ENCODE measurements at regions not wholly inside any gene's neighbourhood (a gene's known extent, or its start where the extent isn't known, plus 50 kb on each side); places are given as distances from the start of the nearest gene placed in this dataset.

DNA sequence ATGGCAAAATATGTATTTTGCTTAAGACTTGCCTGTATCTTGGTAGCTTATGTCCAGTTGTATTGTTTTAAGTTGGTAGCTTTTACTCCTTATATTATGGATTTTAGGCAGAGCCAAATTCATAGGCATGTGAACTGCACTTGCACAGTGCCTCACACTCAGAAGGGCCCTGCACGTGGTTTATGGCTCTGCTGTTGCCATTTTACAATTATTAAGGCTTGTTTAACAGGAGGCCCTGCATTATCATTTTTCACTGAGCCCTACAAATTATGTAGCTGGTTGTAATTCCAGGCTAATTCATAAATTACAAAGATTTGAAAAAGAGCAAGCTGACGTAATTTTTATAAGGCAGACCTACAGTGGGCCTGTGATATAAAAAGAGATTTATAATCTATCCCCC is 537.6 kb upstream of the UBE2E2 start:
- no peak overlapping the region for H3K4me3 ChIP-seq (ENCODE audit: low read depth, low read length)
- H3K9me3 ChIP-seq (ENCODE audit: insufficient read depth, low read depth, low read length) = no peaks in the 10 kb centered on the region
- H2BK12ac ChIP-seq (ENCODE audit: low read length) = no peak overlapping the region
- no peak for DNase-seq
- H3K4me1 ChIP-seq (ENCODE audit: control insufficient read depth in 1 of 2, insufficient read depth in 2 of 2, low read length in 2 of 2) = no peaks in the 10 kb centered on the region
- H3K18ac ChIP-seq (ENCODE audit: low read length) = no peak overlapping the region
- H3K79me1 ChIP-seq (ENCODE audit: low read length) = no peaks in the 10 kb centered on the region
- no peak overlapping the region for H3K4me2 ChIP-seq (ENCODE audit: low read length)
- no peak overlapping the region for H2AK5ac ChIP-seq (ENCODE audit: low read length)
- H4K12ac ChIP-seq (ENCODE audit: low read depth, low read length) = no peak overlapping the region
- WGBS (ENCODE audit: extremely low coverage, insufficient coverage, insufficient read length) = no CpG with 5 or more reads among the region's 2 CpGs
- no peak overlapping the region for H2AFZ ChIP-seq (ENCODE audit: insufficient read depth, low read length, poor library complexity)
- H4K91ac ChIP-seq (ENCODE audit: low read depth, low read length) = no peak overlapping the region
- H3K4ac ChIP-seq (ENCODE audit: low read depth, low read length) = no peak overlapping the region
- no peaks in the 10 kb centered on the region for H3K27me3 ChIP-seq (ENCODE audit: insufficient read depth, low read length)
- H3K27ac ChIP-seq (ENCODE audit: low read depth, low read length) = no peak overlapping the region
- no peaks in the 10 kb centered on the region for H3K36me3 ChIP-seq (ENCODE audit: control insufficient read depth in 1 of 2, insufficient read depth in 2 of 2, low read length in 2 of 2)
- no peak overlapping the region for H3K23ac ChIP-seq (ENCODE audit: low read length)
- H3K9ac ChIP-seq (ENCODE audit: low read length) = no peak overlapping the region
- no peaks in the 10 kb centered on the region for H3K79me2 ChIP-seq (ENCODE audit: control insufficient read depth, insufficient read depth, low read length, poor library complexity)
- no peak overlapping the region for H3K14ac ChIP-seq (ENCODE audit: low read length)
- no peak overlapping the region for H4K8ac ChIP-seq (ENCODE audit: low read depth, low read length)
- no peak overlapping the region for H2BK120ac ChIP-seq (ENCODE audit: insufficient read depth, low read length, poor library complexity)
- no peak overlapping the region for H2BK5ac ChIP-seq (ENCODE audit: low read depth, low read length, poor library complexity)

DNA sequence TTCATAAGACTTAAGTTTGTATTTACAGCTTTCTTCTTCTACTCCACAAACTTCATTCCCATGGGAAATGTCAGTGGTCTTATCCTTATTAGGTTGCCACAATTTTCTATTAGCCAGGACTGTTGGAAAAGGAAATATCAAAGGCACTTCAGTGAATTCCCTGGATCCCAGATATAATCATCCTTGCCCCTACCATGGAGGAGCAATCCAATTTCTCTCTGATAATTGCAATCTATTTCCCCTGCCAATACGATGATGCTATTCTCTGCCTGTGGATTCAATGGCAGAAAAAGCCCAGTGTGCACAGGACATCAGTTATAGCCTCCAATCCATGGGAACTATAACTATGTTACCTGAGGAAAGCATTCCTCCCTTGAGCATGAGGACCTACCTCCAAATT is 536.4 kb upstream of the UBE2E2 start:
- Histone ChIP-seq H3K9ac (ENCODE audit: low read length) (no peak overlapping the region), H3K79me1 (ENCODE audit: low read length) (no peaks in the 10 kb centered on the region), H2BK12ac (ENCODE audit: low read length) (no peak overlapping the region), H2AFZ (ENCODE audit: insufficient read depth, low read length, poor library complexity) (no peak overlapping the region), H3K36me3 (ENCODE audit: control insufficient read depth in 1 of 2, insufficient read depth in 2 of 2, low read length in 2 of 2) (no peaks in the 10 kb centered on the region), H3K18ac (ENCODE audit: low read length) (no peak overlapping the region), H4K12ac (ENCODE audit: low read depth, low read length) (no peak overlapping the region), H3K23ac (ENCODE audit: low read length) (no peak overlapping the region), H3K4me1 (ENCODE audit: control insufficient read depth in 1 of 2, insufficient read depth in 2 of 2, low read length in 2 of 2) (no peaks in the 10 kb centered on the region), H3K27me3 (ENCODE audit: insufficient read depth, low read length) (no peaks in the 10 kb centered on the region), H3K9me3 (ENCODE audit: insufficient read depth, low read depth, low read length) (no peaks in the 10 kb centered on the region), H4K91ac (ENCODE audit: low read depth, low read length) (no peak overlapping the region), H2AK5ac (ENCODE audit: low read length) (no peak overlapping the region), H2BK5ac (ENCODE audit: low read depth, low read length, poor library complexity) (no peak overlapping the region), H3K14ac (ENCODE audit: low read length) (no peak overlapping the region), H3K4ac (ENCODE audit: low read depth, low read length) (no peak overlapping the region), H3K4me2 (ENCODE audit: low read length) (no peak overlapping the region), H4K8ac (ENCODE audit: low read depth, low read length) (no peak overlapping the region), H3K27ac (ENCODE audit: low read depth, low read length) (no peak overlapping the region), H3K79me2 (ENCODE audit: control insufficient read depth, insufficient read depth, low read length, poor library complexity) (no peaks in the 10 kb centered on the region), H3K4me3 (ENCODE audit: low read depth, low read length) (no peak overlapping the region), H2BK120ac (ENCODE audit: insufficient read depth, low read length, poor library complexity) (no peak overlapping the region)
- WGBS (ENCODE audit: extremely low coverage, insufficient coverage, insufficient read length) = no CpG with 5 or more reads among the region's 1 CpG
- no peak for DNase-seq

DNA sequence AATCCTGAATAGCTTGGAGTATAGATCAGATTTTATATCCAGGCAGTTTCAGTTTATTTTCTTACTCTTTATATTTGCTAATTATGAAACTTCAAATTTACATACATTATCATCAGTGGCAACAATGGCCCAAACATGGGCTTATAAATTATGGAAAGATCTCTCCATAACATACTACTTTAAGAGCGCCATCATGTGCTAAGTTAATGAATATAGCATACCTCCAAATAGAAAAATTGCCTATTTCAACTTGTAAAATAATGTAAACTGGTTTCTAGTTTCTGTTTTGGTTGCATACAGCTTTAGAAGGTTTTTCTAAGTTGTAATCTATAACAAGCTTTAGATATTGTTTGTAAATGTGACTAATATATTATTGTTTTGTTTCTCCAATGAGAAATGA is 531.3 kb upstream of the UBE2E2 start:
- Histone ChIP-seq H3K9ac (ENCODE audit: low read length) (no peak overlapping the region), H3K4ac (ENCODE audit: low read depth, low read length) (no peak overlapping the region), H4K8ac (ENCODE audit: low read depth, low read length) (no peak overlapping the region), H3K23ac (ENCODE audit: low read length) (no peak overlapping the region), H3K79me1 (ENCODE audit: low read length) (no peaks in the 10 kb centered on the region), H2AK5ac (ENCODE audit: low read length) (no peak overlapping the region), H3K14ac (ENCODE audit: low read length) (no peak overlapping the region), H3K27ac (ENCODE audit: low read depth, low read length) (no peak overlapping the region), H2BK5ac (ENCODE audit: low read depth, low read length, poor library complexity) (no peak overlapping the region), H3K4me3 (ENCODE audit: low read depth, low read length) (no peak overlapping the region), H3K79me2 (ENCODE audit: control insufficient read depth, insufficient read depth, low read length, poor library complexity) (no peaks in the 10 kb centered on the region), H3K27me3 (ENCODE audit: insufficient read depth, low read length) (no peaks in the 10 kb centered on the region), H3K36me3 (ENCODE audit: control insufficient read depth in 1 of 2, insufficient read depth in 2 of 2, low read length in 2 of 2) (no peaks in the 10 kb centered on the region), H3K9me3 (ENCODE audit: insufficient read depth, low read depth, low read length) (no peaks in the 10 kb centered on the region), H3K4me2 (ENCODE audit: low read length) (no peak overlapping the region), H4K12ac (ENCODE audit: low read depth, low read length) (no peak overlapping the region), H3K4me1 (ENCODE audit: control insufficient read depth in 1 of 2, insufficient read depth in 2 of 2, low read length in 2 of 2) (no peaks in the 10 kb centered on the region), H2AFZ (ENCODE audit: insufficient read depth, low read length, poor library complexity) (no peak overlapping the region), H2BK12ac (ENCODE audit: low read length) (no peak overlapping the region), H3K18ac (ENCODE audit: low read length) (no peak overlapping the region), H4K91ac (ENCODE audit: low read depth, low read length) (no peak overlapping the region), H2BK120ac (ENCODE audit: insufficient read depth, low read length, poor library complexity) (no peak overlapping the region)
- WGBS (ENCODE audit: extremely low coverage, insufficient coverage, insufficient read length) = no CpG with 5 or more reads among the region's 1 CpG
- DNase-seq = no peak

DNA sequence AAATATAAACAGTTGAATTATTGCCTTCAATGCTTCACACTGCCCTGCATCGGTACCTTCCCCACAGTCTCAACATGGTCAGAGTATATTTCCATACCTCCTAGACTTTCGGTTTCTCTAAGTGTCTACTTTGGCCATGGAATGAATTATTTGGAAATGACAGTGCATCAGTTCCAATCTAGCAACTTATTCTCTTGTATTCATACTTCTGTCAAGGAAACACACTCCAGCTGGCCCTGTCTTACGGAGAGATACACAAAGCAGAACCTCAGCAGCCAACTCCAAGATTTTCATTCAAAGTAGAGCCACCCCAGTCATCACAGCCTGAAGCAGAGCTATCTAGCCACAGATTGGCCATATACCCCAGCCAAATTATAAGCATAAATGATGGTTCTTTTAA is 518.4 kb upstream of the UBE2E2 start:
- Histone ChIP-seq H3K9ac (ENCODE audit: low read length) (no peak overlapping the region), H3K4me1 (ENCODE audit: control insufficient read depth in 1 of 2, insufficient read depth in 2 of 2, low read length in 2 of 2) (no peaks in the 10 kb centered on the region), H2BK120ac (ENCODE audit: insufficient read depth, low read length, poor library complexity) (no peak overlapping the region), H3K79me1 (ENCODE audit: low read length) (no peaks in the 10 kb centered on the region), H3K27ac (ENCODE audit: low read depth, low read length) (no peak overlapping the region), H3K9me3 (ENCODE audit: insufficient read depth, low read depth, low read length) (no peaks in the 10 kb centered on the region), H3K79me2 (ENCODE audit: control insufficient read depth, insufficient read depth, low read length, poor library complexity) (no peaks in the 10 kb centered on the region), H3K4me3 (ENCODE audit: low read depth, low read length) (no peak overlapping the region), H3K27me3 (ENCODE audit: insufficient read depth, low read length) (no peaks in the 10 kb centered on the region), H3K36me3 (ENCODE audit: control insufficient read depth in 1 of 2, insufficient read depth in 2 of 2, low read length in 2 of 2) (no peaks in the 10 kb centered on the region), H2BK5ac (ENCODE audit: low read depth, low read length, poor library complexity) (no peak overlapping the region), H3K4ac (ENCODE audit: low read depth, low read length) (no peak overlapping the region), H2BK12ac (ENCODE audit: low read length) (peak overlapping the region; percentile 9), H4K91ac (ENCODE audit: low read depth, low read length) (no peak overlapping the region), H4K12ac (ENCODE audit: low read depth, low read length) (no peak overlapping the region), H3K4me2 (ENCODE audit: low read length) (no peak overlapping the region), H2AFZ (ENCODE audit: insufficient read depth, low read length, poor library complexity) (no peak overlapping the region), H4K8ac (ENCODE audit: low read depth, low read length) (no peak overlapping the region), H2AK5ac (ENCODE audit: low read length) (no peak overlapping the region), H3K23ac (ENCODE audit: low read length) (no peak overlapping the region), H3K18ac (ENCODE audit: low read length) (no peak overlapping the region), H3K14ac (ENCODE audit: low read length) (no peak overlapping the region)
- no CpG with 5 or more reads among the region's 3 CpGs for WGBS (ENCODE audit: extremely low coverage, insufficient coverage, insufficient read length)
- DNase-seq = no peak
